Epithelial cell of proximal tubule (primary cell): ENCODE measurements at regions not wholly inside any gene's neighbourhood (a gene's known extent, or its start where the extent isn't known, plus 50 kb on each side); places are given as distances from the start of the nearest gene placed in this dataset.

Source experiments
- DNase-seq: peaks from one replicate; pipeline ENCODE4 v3.0.0-alpha.2; 2011; ENCODE audit warnings: low read depth
- H3K4me3 ChIP-seq: 2 replicates; pipeline ENCODE4 v1.5.1; 2011; ENCODE audit warnings: low read depth, mild to moderate bottlenecking, low read length
- CTCF ChIP-seq: conservative IDR thresholded peaks from 2 replicates; pipeline ENCODE4 v1.5.1; 2012; ENCODE audit warnings: low read depth, mild to moderate bottlenecking, low read length

- DNase-seq = no peak
- no peak overlapping the region for H3K4me3 ChIP-seq
- no peak for TF ChIP-seq CTCF
Observed at GRCh38 chr3:40850861-40851260, 326.1 kb downstream of the ZNF621 start.

GRCh38 chr3:40851836-40852235 lies 327.1 kb downstream of the ZNF621 start:
- TF ChIP-seq CTCF = no peak
- no peak for DNase-seq
- H3K4me3 ChIP-seq = no peak overlapping the region

- no peak for TF ChIP-seq CTCF
- no peak for DNase-seq
- no peak overlapping the region for H3K4me3 ChIP-seq
Observed at GRCh38 chr3:40852712-40853111, 328.0 kb downstream of the ZNF621 start.

- H3K4me3 ChIP-seq = no peak overlapping the region
- no peak for TF ChIP-seq CTCF
- DNase-seq = no peak
Observed at GRCh38 chr3:40853474-40853873, 328.7 kb downstream of the ZNF621 start.

- no peak for TF ChIP-seq CTCF
- no peak for DNase-seq
- no peak overlapping the region for H3K4me3 ChIP-seq
Observed at GRCh38 chr3:40855871-40856270, 331.1 kb downstream of the ZNF621 start.

- no peak overlapping the region for H3K4me3 ChIP-seq
- DNase-seq = no peak
- TF ChIP-seq CTCF = no peak
Observed at GRCh38 chr3:40858364-40859115, 333.8 kb downstream of the ZNF621 start.

GRCh38 chr3:40862946-40863345 lies 336.4 kb upstream of the CTNNB1 start:
- no peak overlapping the region for H3K4me3 ChIP-seq
- no peak for TF ChIP-seq CTCF
- DNase-seq = no peak
